ENCODE measurements at regions not wholly inside any gene's neighbourhood (a gene's known extent, or its start where the extent isn't known, plus 50 kb on each side); places are given as distances from the start of the nearest gene placed in this dataset.

GRCh38 chr22:48151641-48152040 lies 1389.2 kb downstream of the TBC1D22A start:
- no peaks in the 10 kb centered on the region for H3K79me2 ChIP-seq (ENCODE audit: insufficient read depth, low read length)
- H3K9ac ChIP-seq (ENCODE audit: insufficient read depth, low read depth, low read length), result no peak overlapping the region
- no peak overlapping the region for H2AFZ ChIP-seq (ENCODE audit: low read length)
- 3% methylated on average over 6 of the region's 9 CpGs for WGBS (ENCODE audit: low lambda C conversion rate)
- H3K4me1 ChIP-seq (ENCODE audit: insufficient read depth, low read length), result no peaks in the 10 kb centered on the region
- peaks cover 2 to 36% of the 10 kb centered on the region in 2 experiments; a peak in 4 of 5 replicates for H3K27me3 ChIP-seq (ENCODE audit: control insufficient read depth in 1 of 2, insufficient read depth in 2 of 2, low read length in 2 of 2)
- FAIRE-seq, result no peak
- intact Hi-C loops (cut with micrococcal nuclease; ENCODE audit: unreplicated experiment) (no loop called here), in situ Hi-C loops (cut with HindIII; ENCODE audit: extremely low pct_ligation_motif_present, low pct_unique_long_range_greater_than_20kb) (no loop called here)
- no peak for ATAC-seq
- no peak overlapping the region for H3K27ac ChIP-seq (ENCODE audit: extremely low read length, insufficient read depth, low read length)
- H4K20me1 ChIP-seq (ENCODE audit: insufficient read depth, low read length), result no peaks in the 10 kb centered on the region
- H3K9me3 ChIP-seq (ENCODE audit: low read length), result no peaks in the 10 kb centered on the region
- BruUV-seq (replicated peaks), result no TSS peak
- no peak overlapping the region for H3K4me2 ChIP-seq (ENCODE audit: low read depth, low read length)
- H3K36me3 ChIP-seq (replicated peaks in 1 of 2; ENCODE audit: control insufficient read depth in 1 of 2, insufficient read depth in 2 of 2, low read length in 2 of 2), result no peaks in the 10 kb centered on the region
- no peak for DNase-seq (ENCODE audit: low spot score)
- POLR2A ChIA-PET, result no interaction called here
- CTCF ChIA-PET (ENCODE audit: low intra/inter-chr PET ratio, low total read pairs), result no interaction called here
- no peak overlapping the region for H3K4me3 ChIP-seq (replicated peaks in 1 of 3; ENCODE audit: insufficient read depth in 1 of 3, low read depth in 2 of 3, low read length in 3 of 3)
- no peak for TF ChIP-seq CBX2 (IDR thresholded peaks at IDR 0.05; ENCODE audit: low read depth, low read length)
- TF ChIP-seq CBX2 (CRISPR knock-in tag; IDR thresholded peaks at IDR 0.05; ENCODE audit: low read depth), result no peak
- TF ChIP-seq POLR2G (IDR thresholded peaks at IDR 0.05; ENCODE audit: low read depth, low read length), result no peak
- TF ChIP-seq ZNF121 (CRISPR knock-in tag; IDR thresholded peaks at IDR 0.05), result no peak
- TF ChIP-seq PRDM15 (CRISPR knock-in tag; IDR thresholded peaks at IDR 0.05), result no peak
- no peak for TF ChIP-seq KDM1A (CRISPR knock-in tag; IDR thresholded peaks at IDR 0.05)
- TF ChIP-seq MAFK (conservative IDR thresholded peaks at IDR 0.05 in 1 of 2, IDR thresholded peaks at IDR 0.05 in 1 of 2; ENCODE audit: low read length in 2 of 2), result no peak
- TF ChIP-seq ZNF224 (CRISPR knock-in tag; IDR thresholded peaks at IDR 0.05), result no peak
- TF ChIP-seq AKNA (CRISPR knock-in tag; IDR thresholded peaks at IDR 0.05; ENCODE audit: borderline replicate concordance), result no peak
- no peak for TF ChIP-seq NR2C2 (CRISPR knock-in tag; IDR thresholded peaks at IDR 0.05; ENCODE audit: borderline replicate concordance)

Measured in HepG2 (cell line).